ENCODE measurements at regions not wholly inside any gene's neighbourhood (a gene's known extent, or its start where the extent isn't known, plus 50 kb on each side); places are given as distances from the start of the nearest gene placed in this dataset.

- DNase-seq (no peak), ATAC-seq (ENCODE audit: insufficient read depth, low read depth) (no peak)
- Histone ChIP-seq H3K79me2 (ENCODE audit: insufficient read depth, low read length) (no peaks in the 10 kb centered on the region), H3K4me3 (ENCODE audit: low read depth in 1 of 2, low read length in 2 of 2) (no peak overlapping the region), H3K4me2 (ENCODE audit: insufficient read depth, low read length) (no peak overlapping the region), H3K9ac (ENCODE audit: low read depth, low read length) (no peak overlapping the region), H3K9me3 (ENCODE audit: insufficient read depth, low read length, severe bottlenecking) (no peaks in the 10 kb centered on the region), H3K27ac (ENCODE audit: low read length) (no peak overlapping the region), H3K36me3 (ENCODE audit: insufficient read depth, low read length) (no peaks in the 10 kb centered on the region), H3K4me1 (ENCODE audit: insufficient read depth, low read length) (peaks cover 10% of the 10 kb centered on the region), H2AFZ (ENCODE audit: low read depth, low read length) (no peak overlapping the region), H3K27me3 (ENCODE audit: insufficient read depth, low read length, poor library complexity) (no peaks in the 10 kb centered on the region), H4K20me1 (ENCODE audit: insufficient read depth, low read length) (no peaks in the 10 kb centered on the region)
- TF ChIP-seq CTCF (IDR thresholded peaks at IDR 0.05; ENCODE audit: borderline replicate concordance, extremely low read depth, low read length, poor library complexity, severe bottlenecking) = no peak
- no peak for TF ChIP-seq EZH2 (IDR thresholded peaks at IDR 0.05; ENCODE audit: borderline replicate concordance, low read depth, low read length, severe bottlenecking)
Measured at GRCh38 chr21:25369524-25370300, 237.6 kb downstream of the MRPL39 start.

- Histone ChIP-seq H4K20me1 (ENCODE audit: insufficient read depth, low read length) (no peaks in the 10 kb centered on the region), H3K4me2 (ENCODE audit: insufficient read depth, low read length) (no peak overlapping the region), H3K9ac (ENCODE audit: low read depth, low read length) (no peak overlapping the region), H3K27me3 (ENCODE audit: insufficient read depth, low read length, poor library complexity) (no peaks in the 10 kb centered on the region), H3K27ac (ENCODE audit: low read length) (no peak overlapping the region), H3K4me1 (ENCODE audit: insufficient read depth, low read length) (peaks cover 10% of the 10 kb centered on the region), H3K79me2 (ENCODE audit: insufficient read depth, low read length) (no peaks in the 10 kb centered on the region), H3K9me3 (ENCODE audit: insufficient read depth, low read length, severe bottlenecking) (no peaks in the 10 kb centered on the region), H3K36me3 (ENCODE audit: insufficient read depth, low read length) (no peaks in the 10 kb centered on the region), H3K4me3 (ENCODE audit: low read depth in 1 of 2, low read length in 2 of 2) (no peak overlapping the region), H2AFZ (ENCODE audit: low read depth, low read length) (no peak overlapping the region)
- TF ChIP-seq CTCF (IDR thresholded peaks at IDR 0.05; ENCODE audit: borderline replicate concordance, extremely low read depth, low read length, poor library complexity, severe bottlenecking) (no peak), EZH2 (IDR thresholded peaks at IDR 0.05; ENCODE audit: borderline replicate concordance, low read depth, low read length, severe bottlenecking) (no peak)
- DNase-seq (no peak), ATAC-seq (ENCODE audit: insufficient read depth, low read depth) (no peak)
Measured at GRCh38 chr21:25368531-25368930, 238.8 kb downstream of the MRPL39 start.

GRCh38 chr21:25366116-25366515, 241.2 kb downstream of the MRPL39 start:
- ATAC-seq (ENCODE audit: insufficient read depth, low read depth) (no peak), DNase-seq (no peak)
- Histone ChIP-seq H3K4me1 (ENCODE audit: insufficient read depth, low read length) (no peaks in the 10 kb centered on the region), H3K9me3 (ENCODE audit: insufficient read depth, low read length, severe bottlenecking) (no peaks in the 10 kb centered on the region), H3K27ac (ENCODE audit: low read length) (no peak overlapping the region), H3K4me3 (ENCODE audit: low read depth in 1 of 2, low read length in 2 of 2) (no peak overlapping the region), H3K9ac (ENCODE audit: low read depth, low read length) (no peak overlapping the region), H3K36me3 (ENCODE audit: insufficient read depth, low read length) (no peaks in the 10 kb centered on the region), H3K27me3 (ENCODE audit: insufficient read depth, low read length, poor library complexity) (no peaks in the 10 kb centered on the region), H3K4me2 (ENCODE audit: insufficient read depth, low read length) (no peak overlapping the region), H4K20me1 (ENCODE audit: insufficient read depth, low read length) (no peaks in the 10 kb centered on the region), H3K79me2 (ENCODE audit: insufficient read depth, low read length) (no peaks in the 10 kb centered on the region), H2AFZ (ENCODE audit: low read depth, low read length) (no peak overlapping the region)
- no peak for TF ChIP-seq CTCF (IDR thresholded peaks at IDR 0.05; ENCODE audit: borderline replicate concordance, extremely low read depth, low read length, poor library complexity, severe bottlenecking)
- no peak for TF ChIP-seq EZH2 (IDR thresholded peaks at IDR 0.05; ENCODE audit: borderline replicate concordance, low read depth, low read length, severe bottlenecking)

Data from DND-41 (cell line).